GM21717 (cell line): ENCODE measurements at regions not wholly inside any gene's neighbourhood (a gene's known extent, or its start where the extent isn't known, plus 50 kb on each side); places are given as distances from the start of the nearest gene placed in this dataset.

Experiments used
- ATAC-seq: cut with Tn5 transposase; IDR thresholded peaks from one replicate; pipeline ENCODE4 v1.9.1; 2021; ENCODE audit warnings: mild to moderate bottlenecking, moderate library complexity; ENCODE audit not compliant: unreplicated experiment

DNA sequence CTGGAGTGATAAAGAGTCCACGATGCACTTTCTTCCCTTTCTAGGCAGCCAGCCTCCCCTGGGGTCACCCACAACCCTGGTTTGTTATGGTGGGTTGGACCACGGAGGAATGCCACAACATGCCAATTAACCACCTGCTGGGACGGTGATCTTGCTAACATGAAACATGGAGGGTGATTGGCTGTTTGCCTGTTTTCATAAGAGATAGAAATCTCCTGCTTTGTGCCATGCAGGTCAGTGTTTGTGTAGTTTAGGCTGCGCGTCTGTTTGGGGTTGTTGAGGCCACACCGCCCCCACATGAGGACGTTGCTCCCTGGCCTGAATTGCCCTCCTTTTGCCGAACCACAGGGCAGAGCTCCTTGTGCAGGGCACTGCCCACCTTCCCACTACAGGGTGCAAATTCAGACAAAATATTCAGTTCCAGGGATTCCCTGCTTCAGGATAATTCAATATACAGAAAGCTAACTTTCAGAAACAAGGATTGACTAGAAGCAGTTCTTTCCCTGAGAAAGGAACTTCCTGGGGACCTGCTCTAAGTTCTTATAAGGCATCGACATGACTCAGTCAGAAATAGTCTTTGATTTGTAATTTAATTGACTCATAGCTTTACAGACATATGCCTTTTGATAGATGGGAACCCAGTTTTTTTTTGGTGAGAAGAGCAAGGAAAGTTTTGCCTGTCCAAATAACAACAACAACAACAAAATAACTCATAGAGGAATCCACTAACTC, 427.6 kb downstream of the GADD45G start:
- no peak for ATAC-seq

DNA sequence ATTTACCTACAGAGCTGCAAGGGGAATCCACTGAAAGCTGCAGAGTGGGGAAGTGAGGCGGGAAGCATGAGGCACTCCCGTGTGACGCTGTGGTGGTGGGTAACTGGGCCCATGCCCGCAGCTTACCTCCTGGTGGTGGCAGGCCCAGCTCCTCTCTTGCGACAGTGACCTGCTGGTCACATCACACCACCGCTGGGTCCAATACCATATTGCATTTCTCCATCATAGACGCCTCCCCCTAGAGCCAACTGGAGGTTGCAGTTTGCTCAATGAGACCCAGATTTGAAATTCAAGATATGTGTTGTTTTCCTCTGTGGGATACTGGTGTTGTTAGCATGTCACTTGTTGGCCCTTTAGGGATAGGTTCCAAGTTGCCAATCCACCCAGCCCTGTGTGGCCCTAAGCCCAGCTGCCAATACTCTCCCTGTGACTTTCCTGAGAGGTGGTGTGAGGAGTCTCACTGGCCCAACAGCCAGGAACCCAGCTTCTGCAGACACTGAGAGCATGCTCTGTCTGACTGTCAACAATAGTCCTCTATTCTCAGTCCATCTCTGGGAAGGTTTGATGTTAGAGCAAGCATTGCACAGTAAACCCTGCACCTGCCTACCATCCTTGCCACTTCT, 428.3 kb downstream of the GADD45G start:
- no peak for ATAC-seq

DNA sequence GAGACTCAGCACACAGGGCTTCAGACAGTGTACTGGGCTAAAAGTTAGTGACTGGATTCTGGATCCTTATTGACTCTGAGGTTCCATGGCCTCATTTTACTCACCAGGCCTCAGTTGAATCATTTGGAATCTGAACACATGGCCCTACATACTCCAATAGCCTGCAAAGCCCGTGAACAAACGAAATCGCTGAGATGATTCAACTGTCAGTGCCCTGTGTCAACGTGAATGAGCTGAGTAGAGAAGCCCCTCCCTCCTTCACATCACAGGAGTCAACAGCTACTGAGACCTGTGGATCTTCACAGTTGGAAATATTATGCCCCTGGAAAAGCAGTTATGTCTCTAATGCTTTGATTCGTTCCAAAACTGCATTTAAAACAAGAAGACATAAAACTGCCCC, 429.3 kb downstream of the GADD45G start:
- ATAC-seq: no peak

DNA sequence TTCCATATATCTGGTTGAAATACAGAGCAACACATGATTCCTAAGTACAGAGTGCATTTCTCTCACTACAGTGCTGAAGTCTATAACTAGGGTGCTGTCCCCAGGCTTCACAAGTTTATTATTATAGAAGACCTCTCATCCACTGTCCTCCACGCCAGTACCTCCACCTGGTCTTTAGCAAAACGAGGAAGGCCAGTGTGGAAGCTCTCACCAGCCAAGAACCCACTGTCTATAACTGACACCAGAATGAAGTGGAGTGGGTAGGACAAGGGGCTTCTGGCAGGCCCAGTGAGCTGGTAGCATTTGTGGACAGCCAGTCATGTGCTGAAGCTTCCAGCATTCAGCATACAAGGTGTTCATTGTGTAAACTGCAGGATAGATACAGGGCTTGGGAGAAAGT, 430.7 kb downstream of the GADD45G start:
- ATAC-seq: no peak

DNA sequence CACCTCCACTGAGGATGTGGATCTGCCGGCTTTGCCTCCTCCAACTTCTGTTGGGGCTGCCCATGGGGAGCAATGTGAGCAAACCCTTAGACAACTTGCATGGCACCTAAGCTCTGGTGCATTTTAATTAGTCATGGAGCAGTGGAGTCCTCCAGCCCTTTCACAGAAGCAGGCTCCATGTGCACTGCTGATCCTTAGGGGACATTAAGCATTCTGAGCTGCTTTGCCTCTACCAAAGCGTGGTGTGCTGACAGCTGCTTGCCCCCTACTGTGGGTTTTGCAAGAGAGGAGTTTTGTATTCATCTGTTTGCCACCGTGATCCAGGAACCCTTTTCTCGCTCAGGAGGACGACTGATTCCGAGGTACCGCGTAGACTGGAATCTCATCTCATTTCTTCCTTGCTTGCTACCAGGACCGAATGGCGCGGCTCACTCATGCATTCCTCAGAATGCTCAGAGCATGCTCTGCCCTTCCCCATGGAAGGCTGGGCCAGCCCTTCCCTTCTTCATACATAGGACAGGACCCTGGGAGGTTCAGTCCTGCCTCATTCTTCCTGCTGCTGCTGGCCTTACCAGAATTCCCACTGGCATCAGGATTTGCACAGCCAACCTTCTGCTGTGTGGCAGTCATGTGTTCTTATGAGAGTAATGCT, 432.5 kb downstream of the GADD45G start:
- no peak for ATAC-seq

DNA sequence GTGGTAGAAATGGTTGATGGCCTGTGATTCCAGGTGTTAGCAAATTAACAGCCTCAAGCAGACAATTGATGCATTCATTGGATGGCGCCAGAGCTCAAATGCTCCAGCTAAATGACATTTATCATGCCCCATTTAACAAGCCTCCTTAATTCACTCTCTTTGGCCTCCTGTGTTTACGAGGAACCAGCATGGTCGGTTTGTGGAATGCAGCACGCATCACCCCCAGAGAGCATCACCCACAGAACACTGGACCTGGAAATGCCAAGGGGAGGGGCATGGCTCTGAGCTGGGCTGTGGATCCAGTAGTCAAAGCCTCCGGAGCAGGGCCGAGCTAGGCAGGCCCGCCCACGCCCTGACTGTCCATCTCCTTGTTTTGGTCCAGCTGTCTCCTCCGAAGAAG, 434.0 kb downstream of the GADD45G start:
- no peak for ATAC-seq

DNA sequence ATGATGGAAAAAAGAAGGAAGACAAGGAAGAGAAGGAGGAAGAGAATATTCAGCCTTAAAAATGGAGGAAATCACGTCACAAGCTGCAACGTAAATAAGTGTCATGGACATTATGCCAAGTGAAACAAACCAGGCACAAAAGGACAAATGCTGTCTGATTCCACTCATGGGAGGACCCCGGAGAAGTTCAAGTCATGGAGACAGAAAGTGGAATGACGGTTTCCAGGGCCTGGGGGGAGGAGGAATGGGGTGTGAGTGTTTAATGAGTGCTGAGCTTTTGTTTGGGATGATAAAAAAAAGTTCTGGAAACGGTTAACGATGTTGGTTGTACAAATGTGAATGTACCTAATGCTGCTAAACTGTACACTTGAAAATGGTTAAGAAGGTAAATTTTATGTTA, 439.5 kb downstream of the GADD45G start:
- ATAC-seq: no peak

DNA sequence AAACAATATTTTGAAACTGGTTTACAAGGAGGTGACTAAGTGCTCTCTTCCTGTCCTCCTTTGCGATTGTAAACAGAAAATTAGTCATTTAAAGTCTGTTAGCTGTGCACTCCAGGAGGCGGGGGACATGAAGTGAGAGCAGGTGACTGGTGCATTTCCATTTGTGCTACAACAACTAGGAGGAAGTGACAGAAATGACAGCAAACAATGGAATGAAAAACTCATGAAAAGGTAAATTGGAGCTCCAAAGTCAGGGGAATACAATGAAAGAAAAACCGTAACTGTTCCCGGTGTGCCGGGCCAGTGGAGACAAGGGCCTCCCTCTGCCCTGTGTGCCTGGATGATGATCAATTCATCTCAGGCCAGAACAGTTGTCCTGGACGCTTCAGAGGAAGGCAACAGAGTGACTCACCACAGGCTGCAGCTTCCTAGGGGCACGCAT, 439.9 kb downstream of the GADD45G start:
- no peak for ATAC-seq

DNA sequence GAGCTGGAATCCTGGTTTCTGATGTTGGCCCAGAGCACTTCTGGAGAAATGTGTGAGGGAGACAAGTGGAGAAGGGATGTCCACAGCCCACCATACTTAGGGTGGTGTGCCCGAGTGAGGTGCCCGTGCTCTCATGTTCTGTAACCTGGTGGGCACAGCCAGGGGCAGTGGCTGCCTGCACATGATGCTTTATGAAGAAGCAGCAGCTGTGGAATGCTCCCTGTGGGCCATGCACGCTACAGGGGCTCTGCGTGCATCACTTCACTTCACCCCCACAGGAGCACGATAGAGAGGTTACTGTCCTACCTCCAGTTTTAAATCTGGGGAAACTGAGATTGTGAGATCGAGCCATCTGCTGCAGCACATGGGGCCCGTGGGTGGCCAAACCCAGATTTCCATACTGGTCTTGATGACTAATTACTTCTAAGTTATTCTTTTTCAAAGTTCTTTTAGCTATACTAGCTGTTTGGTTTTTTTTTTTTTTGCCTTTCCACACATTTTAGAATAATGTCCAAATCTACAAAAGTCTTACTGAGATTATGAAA, 441.6 kb downstream of the GADD45G start:
- no peak for ATAC-seq

DNA sequence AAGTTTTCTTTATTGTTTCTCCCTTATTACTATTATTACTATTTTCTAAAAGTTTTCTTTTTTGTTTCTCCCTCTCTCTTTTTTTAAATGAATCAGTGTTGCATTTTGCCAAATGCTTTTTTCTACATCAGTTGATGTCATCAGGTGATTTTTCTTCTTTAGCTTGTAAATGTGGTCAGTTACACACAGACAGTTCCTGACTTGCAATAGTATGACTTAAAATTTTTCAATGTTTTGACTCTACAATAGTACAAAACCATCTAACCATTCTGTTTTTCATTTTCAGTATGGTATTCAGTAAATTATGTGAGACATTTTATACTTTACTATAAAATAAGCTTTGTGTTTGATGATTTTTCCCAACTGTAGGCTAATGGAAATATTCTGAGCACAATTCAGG, 443.0 kb downstream of the GADD45G start:
- no peak for ATAC-seq

DNA sequence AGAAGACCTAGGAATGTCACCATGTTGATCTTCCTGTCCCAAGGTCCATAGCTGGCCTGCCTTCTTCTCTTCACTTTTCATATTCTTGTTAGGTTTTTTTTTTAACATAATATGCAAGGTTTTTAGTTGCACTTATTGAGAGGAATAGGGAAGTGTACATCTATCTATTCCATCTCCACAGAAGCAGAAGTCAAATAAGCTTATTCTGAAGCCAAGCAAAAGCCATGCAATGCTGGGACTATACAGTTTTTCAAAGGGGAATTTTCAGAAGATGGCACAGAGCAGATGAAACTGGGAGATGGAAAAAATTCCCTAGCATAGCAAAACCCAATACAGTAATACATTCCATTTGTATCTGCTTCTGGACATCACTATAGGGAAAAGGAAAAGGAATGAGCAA, 447.6 kb downstream of the GADD45G start:
- ATAC-seq: no peak

DNA sequence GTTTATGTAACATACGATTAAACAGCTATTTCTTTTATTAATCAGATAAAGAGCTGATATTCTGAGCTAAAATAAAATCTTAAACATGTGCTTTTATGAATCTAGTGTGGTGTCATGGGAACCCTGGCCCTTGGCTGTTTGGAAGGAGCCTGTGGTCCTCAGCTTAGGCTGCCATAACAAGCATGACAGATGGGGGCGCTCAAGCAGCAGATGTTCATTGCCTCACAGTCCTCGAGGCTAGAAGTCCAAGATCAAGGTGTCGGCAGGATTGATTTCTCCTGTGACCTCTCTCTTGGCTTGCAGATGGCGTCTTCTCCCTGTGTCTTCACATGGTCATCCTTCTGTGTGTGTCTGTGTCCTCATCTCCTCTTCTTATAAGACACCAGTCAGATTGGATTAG, 448.2 kb downstream of the GADD45G start:
- ATAC-seq: no peak

DNA sequence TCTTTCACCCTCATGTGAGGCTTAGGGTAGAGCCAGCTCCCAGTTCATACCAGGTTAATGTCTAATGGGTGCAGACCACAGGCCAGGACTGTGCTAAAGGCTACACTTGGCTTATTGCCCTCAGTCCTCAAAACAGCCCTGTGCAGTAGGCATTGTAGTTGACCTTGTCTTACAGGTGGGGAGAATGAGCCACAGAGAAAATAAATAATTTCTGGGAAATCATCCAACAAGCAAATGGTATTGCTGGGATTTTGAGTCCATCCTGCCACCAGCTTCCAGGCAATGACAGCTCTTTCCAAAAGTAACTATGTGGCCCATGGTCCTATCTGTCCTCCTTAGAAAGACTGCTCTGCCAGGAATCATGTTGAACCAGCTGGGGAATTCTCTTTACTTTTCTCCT, 450.0 kb downstream of the GADD45G start:
- ATAC-seq: no peak

DNA sequence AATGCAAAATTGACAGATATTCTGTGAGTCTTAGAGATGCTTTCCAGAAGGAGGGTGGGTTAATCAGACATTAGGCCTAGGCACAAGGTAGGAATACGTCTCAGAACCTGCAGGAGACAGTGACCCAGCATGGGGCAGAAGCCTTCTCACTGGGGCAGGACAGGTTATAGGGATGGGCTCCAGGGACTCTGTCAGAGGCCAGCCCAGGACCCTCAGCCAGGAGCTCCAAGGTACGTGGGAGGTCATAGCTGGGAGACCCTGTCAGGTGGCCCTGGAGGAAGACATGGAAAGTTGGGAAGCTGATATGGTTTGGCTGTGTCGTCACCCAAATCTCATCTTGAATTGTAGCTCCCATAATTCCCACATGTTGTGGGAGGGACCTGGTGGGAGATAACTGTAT, 450.4 kb downstream of the GADD45G start:
- no peak for ATAC-seq

DNA sequence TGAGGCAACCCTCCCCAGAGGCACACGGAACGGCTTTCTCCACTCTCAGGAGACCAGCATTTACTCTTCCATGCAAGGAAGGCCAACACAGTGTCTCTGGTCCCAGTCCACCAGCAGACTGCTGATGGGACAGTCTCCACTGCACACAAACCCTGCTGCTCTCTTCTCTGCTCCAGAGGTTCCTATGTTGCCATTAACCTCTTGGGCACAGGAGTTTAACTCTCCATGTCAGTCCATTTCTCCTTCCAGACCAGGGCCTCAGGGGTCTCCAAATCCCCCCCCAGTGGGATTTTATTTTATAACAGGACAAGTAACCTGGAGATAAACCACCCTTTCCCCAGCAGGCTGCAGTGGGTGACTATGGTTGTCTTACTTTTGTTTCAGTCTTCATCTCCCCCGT, 452.5 kb downstream of the GADD45G start:
- ATAC-seq: no peak

DNA sequence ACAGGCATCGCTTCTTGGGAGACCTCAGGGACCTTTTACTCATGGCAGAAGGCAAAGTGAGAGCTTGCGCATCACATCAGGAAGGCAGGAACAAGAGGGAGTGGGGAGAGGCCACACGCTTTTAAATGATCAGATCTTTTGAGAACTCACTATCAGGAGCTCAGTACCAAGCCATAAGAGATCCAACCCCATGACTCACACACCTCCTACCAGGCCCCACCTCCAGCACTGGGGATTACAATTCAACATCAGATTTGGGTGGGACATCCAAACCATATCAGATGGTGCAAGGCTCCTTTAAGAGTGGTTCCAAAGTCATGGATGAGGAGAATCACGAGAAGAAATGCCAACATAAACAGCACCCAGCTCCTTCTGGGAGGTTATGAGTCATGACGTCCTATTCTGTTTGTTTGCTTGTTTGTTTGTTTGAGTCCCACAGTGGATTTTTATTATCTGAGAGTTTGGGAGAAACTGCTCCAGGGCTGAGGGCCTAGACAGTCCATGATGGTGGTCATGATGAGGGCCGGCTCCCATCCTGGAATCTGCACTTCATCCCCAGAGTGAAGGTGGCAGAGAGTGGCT, 453.5 kb downstream of the GADD45G start:
- ATAC-seq: no peak

DNA sequence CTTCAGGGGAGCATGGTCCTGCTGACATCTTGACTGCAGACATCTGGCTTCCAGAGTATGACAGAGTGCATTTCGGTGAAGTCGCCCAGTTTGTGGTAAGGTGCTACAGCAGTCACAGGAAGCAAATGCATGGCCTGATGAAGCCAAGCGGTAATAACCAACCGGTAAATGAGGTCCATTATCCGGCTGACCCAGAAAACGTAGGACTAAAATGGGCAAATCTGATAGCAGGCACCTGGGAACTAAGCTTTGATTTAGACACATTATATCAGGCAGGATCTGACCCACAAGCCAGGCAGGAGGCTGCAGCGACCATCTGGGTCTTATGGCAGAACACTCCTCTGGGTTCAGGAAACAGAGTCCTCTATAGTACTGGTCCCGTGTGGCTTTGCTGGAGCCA, 454.6 kb downstream of the GADD45G start:
- no peak for ATAC-seq

DNA sequence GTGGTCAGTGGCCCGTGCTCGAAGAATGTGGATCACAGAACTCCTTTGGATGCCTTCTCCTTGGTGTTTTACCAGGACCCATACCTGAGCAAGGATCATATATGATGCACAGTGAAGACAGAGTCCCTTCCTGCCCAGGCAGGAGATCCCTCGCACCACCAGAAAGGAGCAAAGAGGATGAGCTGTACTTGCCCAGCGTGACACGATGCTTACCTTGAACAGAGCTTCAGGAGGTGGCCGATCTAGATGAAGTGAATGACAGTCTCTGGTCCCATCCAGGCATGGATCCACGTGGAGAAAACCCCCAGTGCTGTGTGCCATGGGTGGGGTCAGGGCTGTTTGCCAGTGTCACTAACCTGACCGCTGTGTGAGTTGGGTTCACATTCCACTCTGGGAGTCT, 455.4 kb downstream of the GADD45G start:
- no peak for ATAC-seq

DNA sequence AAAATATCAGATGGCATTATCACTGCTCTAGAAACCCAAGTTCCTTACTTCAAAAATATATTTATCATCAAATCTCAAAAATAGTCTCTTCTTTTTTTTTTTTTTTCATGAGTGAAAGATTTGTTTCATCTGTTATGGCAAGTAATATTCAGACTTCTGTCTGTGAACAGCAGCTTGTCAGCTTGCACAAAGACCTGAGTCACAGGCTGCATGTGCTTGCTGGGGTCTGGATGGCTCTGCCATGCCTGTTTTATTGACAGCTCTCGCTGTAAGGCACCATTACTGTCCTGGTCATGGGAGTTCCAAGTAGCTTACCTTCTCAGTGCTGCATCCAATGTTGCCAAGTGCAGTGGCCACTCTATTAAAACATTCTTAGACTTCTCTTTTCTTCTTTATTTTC, 456.4 kb downstream of the GADD45G start:
- no peak for ATAC-seq

DNA sequence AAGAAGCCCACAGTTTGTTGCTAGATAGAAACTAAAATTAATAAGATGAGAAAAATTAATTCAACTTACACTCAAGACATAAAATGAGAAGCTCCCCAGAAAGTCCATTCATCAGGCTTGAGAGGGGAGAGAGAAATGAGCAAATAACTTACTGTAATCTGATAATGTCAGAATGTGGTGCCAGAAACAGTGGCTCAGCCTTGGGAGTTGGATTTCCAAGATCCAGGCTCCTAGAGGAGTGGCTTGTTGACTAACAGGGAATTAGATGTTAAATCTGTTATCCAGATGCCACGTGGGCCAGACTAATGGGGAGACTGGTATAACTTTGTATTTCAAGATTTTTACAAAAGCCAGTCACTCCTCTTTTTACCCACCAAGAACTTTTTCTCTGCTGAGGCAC, 458.2 kb downstream of the GADD45G start:
- no peak for ATAC-seq

DNA sequence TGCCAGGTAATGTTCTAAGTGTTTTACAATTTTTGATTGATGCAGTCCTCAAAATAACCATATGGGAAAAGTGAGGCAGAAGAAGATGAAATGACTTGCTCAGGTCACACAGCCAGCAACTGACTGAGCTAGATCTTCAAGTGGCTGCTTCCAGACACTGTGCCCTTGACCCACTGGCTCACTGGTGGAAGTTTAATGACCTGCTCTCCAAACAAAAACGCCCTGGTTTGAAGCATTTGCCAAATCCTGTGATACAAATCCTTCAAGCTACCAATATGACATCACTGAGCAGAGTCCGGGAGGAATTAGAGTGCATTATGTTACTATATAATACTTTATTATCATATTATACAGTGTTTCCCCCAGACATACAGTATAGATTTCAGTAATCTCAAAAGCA, 459.4 kb downstream of the GADD45G start:
- ATAC-seq: no peak

DNA sequence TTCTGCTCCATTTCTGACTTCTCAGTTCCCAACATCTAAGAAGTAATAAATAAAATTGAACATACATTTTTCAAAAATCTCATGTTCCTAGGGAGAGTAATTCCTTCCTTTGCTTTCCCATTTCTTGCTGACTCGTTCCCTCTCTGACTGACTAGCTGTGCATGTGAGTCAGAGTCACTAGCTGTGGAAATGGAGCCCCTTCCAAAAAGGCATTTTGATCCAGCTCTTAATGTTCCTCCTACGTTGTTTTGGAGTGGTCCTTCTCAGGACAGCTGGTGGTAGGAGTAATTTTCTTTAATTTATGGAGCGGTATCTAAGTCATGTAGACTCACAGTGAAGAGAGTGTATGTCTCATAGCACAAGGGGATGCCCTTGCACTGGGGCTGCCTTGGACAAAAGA, 460.2 kb downstream of the GADD45G start:
- no peak for ATAC-seq
